Right atrium auricular region (tissue), 2 donors: ENCODE measurements at regions not wholly inside any gene's neighbourhood (a gene's known extent, or its start where the extent isn't known, plus 50 kb on each side); places are given as distances from the start of the nearest gene placed in this dataset.

ENCODE experiments used
- DNase-seq: peaks from one replicate; pipeline ENCODE4 v3.0.0-alpha.2; 2019; ENCODE audit warnings: low spot score
- H3K27ac ChIP-seq, 2 donors: fragments of 200-600 bp; sonication (generic); 1 replicate in 1 of 2; 2 replicates in 1 of 2; pipeline ENCODE4 v1.5.1; 2016 to 2019
- H3K27me3 ChIP-seq, 2 donors: fragments of 200-600 bp; sonication (generic); one replicate each; pipeline versions ENCODE4 v1.5.1 to v1.6.0; 2017 to 2019
- H3K36me3 ChIP-seq: fragments of 200-600 bp; sonication (generic); one replicate; pipeline ENCODE4 v1.5.1; 2016
- H3K4me1 ChIP-seq, 2 donors: fragments of 200-600 bp; sonication (generic); one replicate each; pipeline versions ENCODE4 v1.5.1 to v1.6.0; 2017 to 2019
- H3K4me3 ChIP-seq, 2 donors: fragments of 200-600 bp; sonication (generic); 1 replicate in 1 of 2; 2 replicates in 1 of 2; pipeline ENCODE4 v1.5.1; 2017 to 2019; ENCODE audit warnings: mild to moderate bottlenecking in 1 of 2, moderate library complexity in 1 of 2
- H3K9me3 ChIP-seq, 2 donors: fragments of 200-600 bp; sonication (generic); one replicate each; pipeline ENCODE4 v1.5.1; 2019
- CTCF ChIP-seq, 2 donors: fragments of 200-600 bp; sonication (generic); IDR thresholded peaks; one replicate each; pipeline ENCODE4 v1.5.1; 2019; ENCODE audit warnings: antibody characterized with exemption in 2 of 2

- H3K27ac ChIP-seq: no peak overlapping the region
- no peaks in the 10 kb centered on the region for H3K36me3 ChIP-seq
- no peaks in the 10 kb centered on the region for H3K27me3 ChIP-seq
- no peaks in the 10 kb centered on the region for H3K9me3 ChIP-seq
- DNase-seq: no peak
- no peak overlapping the region for H3K4me3 ChIP-seq
- no peaks in the 10 kb centered on the region for H3K4me1 ChIP-seq
- no peak for TF ChIP-seq CTCF (IDR thresholded peaks at IDR 0.05)
These were observed 166.1 kb upstream of the DPYD start for GRCh38 chr1:98086796-98087441.

- no peak for TF ChIP-seq CTCF (IDR thresholded peaks at IDR 0.05)
- Histone ChIP-seq H3K4me3 (no peak overlapping the region), H3K27ac (no peak overlapping the region), H3K4me1 (no peaks in the 10 kb centered on the region), H3K9me3 (no peaks in the 10 kb centered on the region), H3K27me3 (no peaks in the 10 kb centered on the region), H3K36me3 (no peaks in the 10 kb centered on the region)
- no peak for DNase-seq
These were observed 165.3 kb upstream of the DPYD start for GRCh38 chr1:98086156-98086555.

- H3K27me3 ChIP-seq: no peaks in the 10 kb centered on the region
- no peaks in the 10 kb centered on the region for H3K36me3 ChIP-seq
- TF ChIP-seq CTCF (IDR thresholded peaks at IDR 0.05): no peak
- no peak for DNase-seq
- H3K9me3 ChIP-seq: no peaks in the 10 kb centered on the region
- no peak overlapping the region for H3K27ac ChIP-seq
- no peaks in the 10 kb centered on the region for H3K4me1 ChIP-seq
- H3K4me3 ChIP-seq: no peak overlapping the region
These were observed 163.4 kb upstream of the DPYD start for GRCh38 chr1:98084188-98084587.

GRCh38 chr1:98081944-98082343 is 161.1 kb upstream of the DPYD start:
- Histone ChIP-seq H3K27ac (no peak overlapping the region), H3K36me3 (no peaks in the 10 kb centered on the region), H3K4me1 (no peaks in the 10 kb centered on the region), H3K9me3 (no peaks in the 10 kb centered on the region), H3K4me3 (no peak overlapping the region), H3K27me3 (no peaks in the 10 kb centered on the region)
- no peak for TF ChIP-seq CTCF (IDR thresholded peaks at IDR 0.05)
- no peak for DNase-seq

- Histone ChIP-seq H3K4me1 (no peaks in the 10 kb centered on the region), H3K27ac (no peak overlapping the region), H3K27me3 (no peaks in the 10 kb centered on the region), H3K9me3 (no peaks in the 10 kb centered on the region), H3K36me3 (no peaks in the 10 kb centered on the region), H3K4me3 (no peak overlapping the region)
- TF ChIP-seq CTCF (IDR thresholded peaks at IDR 0.05): no peak
- no peak for DNase-seq
These were observed 157.8 kb upstream of the DPYD start for GRCh38 chr1:98078596-98078995.

GRCh38 chr1:98077691-98078090 is 156.9 kb upstream of the DPYD start:
- H3K4me3 ChIP-seq: no peak overlapping the region
- H3K27ac ChIP-seq: no peak overlapping the region
- TF ChIP-seq CTCF (IDR thresholded peaks at IDR 0.05): no peak
- H3K36me3 ChIP-seq: no peaks in the 10 kb centered on the region
- no peaks in the 10 kb centered on the region for H3K4me1 ChIP-seq
- H3K9me3 ChIP-seq: no peaks in the 10 kb centered on the region
- DNase-seq: no peak
- no peaks in the 10 kb centered on the region for H3K27me3 ChIP-seq
